ENCODE measurements at regions not wholly inside any gene's neighbourhood (a gene's known extent, or its start where the extent isn't known, plus 50 kb on each side); places are given as distances from the start of the nearest gene placed in this dataset.

GRCh38 chr2:184030989-184031388 is 567.3 kb upstream of the ZNF804A start:
- H3K27ac Mint-ChIP-seq: no peak overlapping the region
- H3K27me3 Mint-ChIP-seq: no peaks in the 10 kb centered on the region

GRCh38 chr2:184031402-184032147 is 566.8 kb upstream of the ZNF804A start:
- TF ChIP-seq CTCF (IDR thresholded peaks at IDR 0.05; ENCODE audit: unreplicated experiment): no peak
- no peak for DNase-seq (ENCODE audit: low spot score, unreplicated experiment)
- Mint-ChIP-seq H3K27me3 (no peaks in the 10 kb centered on the region), H3K9me3 (ENCODE audit: low read depth) (no peaks in the 10 kb centered on the region), H3K4me1 (ENCODE audit: low read depth) (peaks cover 7% of the 10 kb centered on the region), H3K36me3 (ENCODE audit: insufficient read depth) (no peaks in the 10 kb centered on the region), H3K27ac (peak overlapping the region; percentile 13), H3K4me3 (ENCODE audit: low read depth) (no peak overlapping the region)

More at GRCh38 chr2:184030989-184031388, 567.3 kb upstream of the ZNF804A start:
- no peak for DNase-seq (ENCODE audit: low spot score, unreplicated experiment)
- no peak for TF ChIP-seq CTCF (IDR thresholded peaks at IDR 0.05; ENCODE audit: unreplicated experiment)
- H3K9me3 Mint-ChIP-seq (ENCODE audit: low read depth): no peaks in the 10 kb centered on the region
- H3K4me3 Mint-ChIP-seq (ENCODE audit: low read depth): no peak overlapping the region
- peaks cover 7% of the 10 kb centered on the region for H3K4me1 Mint-ChIP-seq (ENCODE audit: low read depth)
- no peaks in the 10 kb centered on the region for H3K36me3 Mint-ChIP-seq (ENCODE audit: insufficient read depth)

- TF ChIP-seq CTCF (IDR thresholded peaks at IDR 0.05; ENCODE audit: unreplicated experiment): no peak
- H3K9me3 Mint-ChIP-seq (ENCODE audit: low read depth): no peaks in the 10 kb centered on the region
Measured at GRCh38 chr2:184032983-184033382, 565.3 kb upstream of the ZNF804A start.

GRCh38 chr2:184037273-184037672 is 561.1 kb upstream of the ZNF804A start:
- Mint-ChIP-seq H3K4me3 (ENCODE audit: low read depth) (no peak overlapping the region), H3K4me1 (ENCODE audit: low read depth) (peaks cover 5% of the 10 kb centered on the region), H3K9me3 (ENCODE audit: low read depth) (no peaks in the 10 kb centered on the region), H3K36me3 (ENCODE audit: insufficient read depth) (no peaks in the 10 kb centered on the region), H3K27me3 (no peaks in the 10 kb centered on the region), H3K27ac (no peak overlapping the region)
- TF ChIP-seq CTCF (IDR thresholded peaks at IDR 0.05; ENCODE audit: unreplicated experiment): no peak
- DNase-seq (ENCODE audit: low spot score, unreplicated experiment): no peak

More at GRCh38 chr2:184032983-184033382, 565.3 kb upstream of the ZNF804A start:
- H3K4me1 Mint-ChIP-seq (ENCODE audit: low read depth): peaks cover 7% of the 10 kb centered on the region
- DNase-seq (ENCODE audit: low spot score, unreplicated experiment): no peak
- H3K4me3 Mint-ChIP-seq (ENCODE audit: low read depth): no peak overlapping the region
- H3K27ac Mint-ChIP-seq: no peak overlapping the region
- no peaks in the 10 kb centered on the region for H3K36me3 Mint-ChIP-seq (ENCODE audit: insufficient read depth)
- no peaks in the 10 kb centered on the region for H3K27me3 Mint-ChIP-seq

- no peak overlapping the region for H3K27ac Mint-ChIP-seq
- no peaks in the 10 kb centered on the region for H3K27me3 Mint-ChIP-seq
Measured at GRCh38 chr2:184039493-184039892, 558.8 kb upstream of the ZNF804A start.

More at GRCh38 chr2:184039493-184039892, 558.8 kb upstream of the ZNF804A start:
- H3K36me3 Mint-ChIP-seq (ENCODE audit: insufficient read depth): no peaks in the 10 kb centered on the region
- H3K9me3 Mint-ChIP-seq (ENCODE audit: low read depth): no peaks in the 10 kb centered on the region
- no peak for TF ChIP-seq CTCF (IDR thresholded peaks at IDR 0.05; ENCODE audit: unreplicated experiment)
- no peak for DNase-seq (ENCODE audit: low spot score, unreplicated experiment)
- H3K4me1 Mint-ChIP-seq (ENCODE audit: low read depth): peaks cover 5% of the 10 kb centered on the region
- H3K4me3 Mint-ChIP-seq (ENCODE audit: low read depth): no peak overlapping the region

Data from progenitor cell of endocrine pancreas (in vitro differentiated cells).